Loucy (cell line): ENCODE measurements at regions not wholly inside any gene's neighbourhood (a gene's known extent, or its start where the extent isn't known, plus 50 kb on each side); places are given as distances from the start of the nearest gene placed in this dataset.

ENCODE experiments used
- H2AFZ ChIP-seq: fragments of 200-600 bp; sonication (generic); 2 replicates; pipeline ENCODE4 v1.6.0; 2016; ENCODE audit warnings: antibody characterized with exemption, mild to moderate bottlenecking, low read length, moderate library complexity
- H3F3A ChIP-seq: fragments of 200-600 bp; 2 replicates; pipeline ENCODE4 v1.6.0; 2016; ENCODE audit warnings: antibody characterized with exemption, low read depth, mild to moderate bottlenecking
- H3K27me3 ChIP-seq: fragments of 200-600 bp; sonication (generic); 2 replicates; pipeline ENCODE4 v1.6.1; 2014; ENCODE audit warnings: low read length, mild to moderate bottlenecking; ENCODE audit not compliant: insufficient read depth, poor library complexity, severe bottlenecking
- H3K36me3 ChIP-seq: fragments of 200-600 bp; sonication (generic); 2 replicates; pipeline ENCODE4 v1.6.1; 2016; ENCODE audit warnings: low read length; ENCODE audit not compliant: insufficient read depth
- H3K4me1 ChIP-seq: fragments of 200-600 bp; sonication (generic); 2 replicates; pipeline ENCODE4 v1.5.1; 2014; ENCODE audit warnings: low read length, mild to moderate bottlenecking; ENCODE audit not compliant: insufficient read depth, poor library complexity, severe bottlenecking
- H3K4me2 ChIP-seq: fragments of 200-600 bp; sonication (generic); 2 replicates; pipeline ENCODE4 v1.6.0; 2014; ENCODE audit warnings: antibody characterized with exemption, low read length, low read depth, mild to moderate bottlenecking; ENCODE audit not compliant: poor library complexity, severe bottlenecking
- H3K4me3 ChIP-seq: fragments of 200-600 bp; sonication (generic); 2 replicates; pipeline ENCODE4 v1.5.1; 2014; ENCODE audit warnings: low read length, mild to moderate bottlenecking, mixed read lengths; ENCODE audit not compliant: poor library complexity, severe bottlenecking
- H3K79me2 ChIP-seq: fragments of 200-600 bp; sonication (generic); 2 replicates; pipeline ENCODE4 v1.6.1; 2014; ENCODE audit warnings: low read length; ENCODE audit not compliant: insufficient read depth
- H3K9ac ChIP-seq: fragments of 200-600 bp; sonication (generic); 2 replicates; pipeline ENCODE4 v1.6.0; 2014; ENCODE audit warnings: mild to moderate bottlenecking, low read depth, low read length, moderate library complexity; ENCODE audit not compliant: poor library complexity, severe bottlenecking
- H3K9me2 ChIP-seq: fragments of 200-600 bp; sonication (generic); replicated peaks from 2 replicates; pipeline ENCODE4 v1.6.1; 2016; ENCODE audit warnings: low read depth, low read length, mixed read lengths
- H3K9me3 ChIP-seq: fragments of 200-600 bp; sonication (generic); 2 replicates; pipeline ENCODE4 v1.6.1; 2014; ENCODE audit warnings: mild to moderate bottlenecking, antibody characterized with exemption, low read length, low read depth; ENCODE audit not compliant: insufficient read depth
- H4K20me1 ChIP-seq: fragments of 200-600 bp; sonication (generic); 2 replicates; pipeline ENCODE4 v1.6.0; 2014; ENCODE audit warnings: antibody characterized with exemption, low read length, mild to moderate bottlenecking; ENCODE audit not compliant: insufficient read depth, poor library complexity, severe bottlenecking
- CTCF ChIP-seq: fragments of 200-600 bp; sonication (generic); conservative IDR thresholded peaks from 2 replicates; pipeline ENCODE4 v1.5.1; 2014; ENCODE audit warnings: mild to moderate bottlenecking, antibody characterized with exemption, low read length
- EZH2phosphoT487 ChIP-seq: fragments of 200-600 bp; IDR thresholded peaks from 2 replicates; pipeline ENCODE4 v1.6.1; 2018; ENCODE audit warnings: antibody characterized with exemption, mild to moderate bottlenecking, moderate library complexity, borderline replicate concordance

- no peaks in the 10 kb centered on the region for H3K9me3 ChIP-seq
- no peaks in the 10 kb centered on the region for H3F3A ChIP-seq
- no peaks in the 10 kb centered on the region for H3K36me3 ChIP-seq
- no peak overlapping the region for H3K4me3 ChIP-seq
- H3K4me1 ChIP-seq = no peaks in the 10 kb centered on the region
- TF ChIP-seq EZH2phosphoT487 (no peak), CTCF (no peak)
- H3K9ac ChIP-seq = no peak overlapping the region
- H3K79me2 ChIP-seq = no peaks in the 10 kb centered on the region
- peaks cover 6% of the 10 kb centered on the region; the same call in 1 of the 2 replicates for H3K9me2 ChIP-seq
- H3K27me3 ChIP-seq = no peaks in the 10 kb centered on the region
- no peak overlapping the region for H2AFZ ChIP-seq
- H3K4me2 ChIP-seq = no peak overlapping the region
- H4K20me1 ChIP-seq = no peaks in the 10 kb centered on the region
Measured at GRCh38 chr12:84745127-84745526, 167.5 kb downstream of the SLC6A15 start.

- Histone ChIP-seq H3K4me1 (no peaks in the 10 kb centered on the region), H3K9ac (no peak overlapping the region), H3K9me3 (no peaks in the 10 kb centered on the region), H4K20me1 (no peaks in the 10 kb centered on the region), H3K27me3 (no peaks in the 10 kb centered on the region), H2AFZ (no peak overlapping the region), H3K79me2 (no peaks in the 10 kb centered on the region), H3K9me2 (no peaks in the 10 kb centered on the region; the same call in 1 of the 2 replicates), H3F3A (no peaks in the 10 kb centered on the region), H3K4me3 (no peak overlapping the region), H3K4me2 (no peak overlapping the region), H3K36me3 (no peaks in the 10 kb centered on the region)
- TF ChIP-seq CTCF (no peak), EZH2phosphoT487 (no peak)
Measured at GRCh38 chr12:84741692-84742091, 170.9 kb downstream of the SLC6A15 start.

GRCh38 chr12:84741031-84741430, 171.6 kb downstream of the SLC6A15 start:
- Histone ChIP-seq H4K20me1 (no peaks in the 10 kb centered on the region), H3K36me3 (no peaks in the 10 kb centered on the region), H3K4me1 (no peaks in the 10 kb centered on the region), H3K27me3 (no peaks in the 10 kb centered on the region), H3K9me3 (no peaks in the 10 kb centered on the region), H3K4me2 (no peak overlapping the region), H3K79me2 (no peaks in the 10 kb centered on the region), H3K4me3 (no peak overlapping the region), H3K9me2 (no peaks in the 10 kb centered on the region; the same call in 1 of the 2 replicates), H3F3A (no peaks in the 10 kb centered on the region), H3K9ac (no peak overlapping the region), H2AFZ (no peak overlapping the region)
- TF ChIP-seq CTCF (no peak), EZH2phosphoT487 (no peak)
